Sigmoid colon (tissue), 4 donors: ENCODE measurements at regions not wholly inside any gene's neighbourhood (a gene's known extent, or its start where the extent isn't known, plus 50 kb on each side); places are given as distances from the start of the nearest gene placed in this dataset.

Source experiments
- POLR2AphosphoS5 ChIP-seq, 4 donors: sonication (generic); formaldehyde crosslinking; IDR thresholded peaks; one replicate each; pipeline ENCODE4 v1.6.1; 2017; ENCODE audit warnings: antibody characterized with exemption in 4 of 4
- TF ChIP-seq, protein P1 (sequence below), 4 experiments: fragments of 450-650 bp in 3 of 4; fragments of 200-600 bp in 1 of 4; IDR thresholded peaks; one replicate each; pipeline ENCODE4 v1.5.1; 2016 to 2019; ENCODE audit warnings: antibody characterized with exemption in 4 of 4, mild to moderate bottlenecking in 3 of 4, moderate library complexity in 2 of 4

- TF ChIP-seq, protein P1, sequence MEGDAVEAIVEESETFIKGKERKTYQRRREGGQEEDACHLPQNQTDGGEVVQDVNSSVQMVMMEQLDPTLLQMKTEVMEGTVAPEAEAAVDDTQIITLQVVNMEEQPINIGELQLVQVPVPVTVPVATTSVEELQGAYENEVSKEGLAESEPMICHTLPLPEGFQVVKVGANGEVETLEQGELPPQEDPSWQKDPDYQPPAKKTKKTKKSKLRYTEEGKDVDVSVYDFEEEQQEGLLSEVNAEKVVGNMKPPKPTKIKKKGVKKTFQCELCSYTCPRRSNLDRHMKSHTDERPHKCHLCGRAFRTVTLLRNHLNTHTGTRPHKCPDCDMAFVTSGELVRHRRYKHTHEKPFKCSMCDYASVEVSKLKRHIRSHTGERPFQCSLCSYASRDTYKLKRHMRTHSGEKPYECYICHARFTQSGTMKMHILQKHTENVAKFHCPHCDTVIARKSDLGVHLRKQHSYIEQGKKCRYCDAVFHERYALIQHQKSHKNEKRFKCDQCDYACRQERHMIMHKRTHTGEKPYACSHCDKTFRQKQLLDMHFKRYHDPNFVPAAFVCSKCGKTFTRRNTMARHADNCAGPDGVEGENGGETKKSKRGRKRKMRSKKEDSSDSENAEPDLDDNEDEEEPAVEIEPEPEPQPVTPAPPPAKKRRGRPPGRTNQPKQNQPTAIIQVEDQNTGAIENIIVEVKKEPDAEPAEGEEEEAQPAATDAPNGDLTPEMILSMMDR (IDR thresholded peaks at IDR 0.05), result no peak
- no peak for TF ChIP-seq POLR2AphosphoS5 (IDR thresholded peaks at IDR 0.05)
Measured at GRCh38 chr4:54840430-54840829, 182.7 kb downstream of the KIT start.
